ENCODE measurements at regions not wholly inside any gene's neighbourhood (a gene's known extent, or its start where the extent isn't known, plus 50 kb on each side); places are given as distances from the start of the nearest gene placed in this dataset.

DNA sequence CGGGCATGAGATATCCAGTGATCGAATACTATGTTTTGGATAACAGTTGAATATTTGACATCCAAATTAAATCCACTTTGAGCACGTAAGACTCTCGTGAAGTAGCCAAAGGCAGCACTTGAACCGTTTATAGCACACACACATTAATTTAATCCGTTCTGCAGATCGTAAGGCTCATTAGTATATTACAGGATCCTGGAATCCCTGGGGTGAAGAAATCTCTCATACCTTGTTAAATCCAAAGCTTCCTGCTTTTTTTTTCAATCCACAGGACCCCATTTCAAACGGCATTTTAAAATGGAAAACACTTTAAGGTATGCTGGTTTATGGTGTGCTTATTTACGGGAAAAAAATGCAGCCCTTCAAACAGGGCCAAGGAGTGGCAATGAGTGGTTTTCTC lies 158.4 kb upstream of the ADARB2 start:
- intact Hi-C loops (cut with DNase I) = no loop called here
- Histone ChIP-seq H3K36me3 (no peaks in the 10 kb centered on the region), H3K4me1 (ENCODE audit: insufficient read depth) (no peaks in the 10 kb centered on the region), H3K9me3 (no peaks in the 10 kb centered on the region), H3K27me3 (no peaks in the 10 kb centered on the region), H3K4me3 (no peak overlapping the region), H3K27ac (no peak overlapping the region)
- TF ChIP-seq, protein P1, sequence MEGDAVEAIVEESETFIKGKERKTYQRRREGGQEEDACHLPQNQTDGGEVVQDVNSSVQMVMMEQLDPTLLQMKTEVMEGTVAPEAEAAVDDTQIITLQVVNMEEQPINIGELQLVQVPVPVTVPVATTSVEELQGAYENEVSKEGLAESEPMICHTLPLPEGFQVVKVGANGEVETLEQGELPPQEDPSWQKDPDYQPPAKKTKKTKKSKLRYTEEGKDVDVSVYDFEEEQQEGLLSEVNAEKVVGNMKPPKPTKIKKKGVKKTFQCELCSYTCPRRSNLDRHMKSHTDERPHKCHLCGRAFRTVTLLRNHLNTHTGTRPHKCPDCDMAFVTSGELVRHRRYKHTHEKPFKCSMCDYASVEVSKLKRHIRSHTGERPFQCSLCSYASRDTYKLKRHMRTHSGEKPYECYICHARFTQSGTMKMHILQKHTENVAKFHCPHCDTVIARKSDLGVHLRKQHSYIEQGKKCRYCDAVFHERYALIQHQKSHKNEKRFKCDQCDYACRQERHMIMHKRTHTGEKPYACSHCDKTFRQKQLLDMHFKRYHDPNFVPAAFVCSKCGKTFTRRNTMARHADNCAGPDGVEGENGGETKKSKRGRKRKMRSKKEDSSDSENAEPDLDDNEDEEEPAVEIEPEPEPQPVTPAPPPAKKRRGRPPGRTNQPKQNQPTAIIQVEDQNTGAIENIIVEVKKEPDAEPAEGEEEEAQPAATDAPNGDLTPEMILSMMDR (IDR thresholded peaks at IDR 0.05) = no peak
- WGBS, 3 donors = 71 to 78% (median 78%) methylated on average over 9 of the region's 9 CpGs
- no peak for DNase-seq

- H3K9me3 ChIP-seq = no peaks in the 10 kb centered on the region
- no peak for TF ChIP-seq POLR2A (IDR thresholded peaks at IDR 0.05)
- TF ChIP-seq, protein P1 (IDR thresholded peaks at IDR 0.05) = no peak
- TF ChIP-seq EP300 (IDR thresholded peaks at IDR 0.05) = no peak
- WGBS, 3 donors = 93 to 96% (median 93%) methylated on average over 4 of the region's 4 CpGs
- intact Hi-C loops (cut with DNase I) = no loop called here
- no peak overlapping the region for H3K27ac ChIP-seq
- no peaks in the 10 kb centered on the region for H3K27me3 ChIP-seq
- no peak overlapping the region for H3K4me3 ChIP-seq
- H3K4me1 ChIP-seq (ENCODE audit: insufficient read depth) = no peaks in the 10 kb centered on the region
- H3K36me3 ChIP-seq = no peaks in the 10 kb centered on the region
- DNase-seq = no peak
Observed at GRCh38 chr10:1894912-1895311, 157.6 kb upstream of the ADARB2 start.

GRCh38 chr10:1893941-1894340 lies 156.6 kb upstream of the ADARB2 start:
- intact Hi-C loops (cut with DNase I) = no loop called here
- no peaks in the 10 kb centered on the region for H3K36me3 ChIP-seq
- no peak overlapping the region for H3K4me3 ChIP-seq
- TF ChIP-seq, protein P1 (IDR thresholded peaks at IDR 0.05) = no peak
- no peak for TF ChIP-seq POLR2A (IDR thresholded peaks at IDR 0.05)
- no peak for TF ChIP-seq EP300 (IDR thresholded peaks at IDR 0.05)
- DNase-seq = no peak
- H3K27ac ChIP-seq = no peak overlapping the region
- H3K9me3 ChIP-seq = no peaks in the 10 kb centered on the region
- WGBS, 3 donors = 64 to 71% (median 67%) methylated on average over 9 of the region's 9 CpGs
- no peaks in the 10 kb centered on the region for H3K4me1 ChIP-seq (ENCODE audit: insufficient read depth)
- no peaks in the 10 kb centered on the region for H3K27me3 ChIP-seq

DNA sequence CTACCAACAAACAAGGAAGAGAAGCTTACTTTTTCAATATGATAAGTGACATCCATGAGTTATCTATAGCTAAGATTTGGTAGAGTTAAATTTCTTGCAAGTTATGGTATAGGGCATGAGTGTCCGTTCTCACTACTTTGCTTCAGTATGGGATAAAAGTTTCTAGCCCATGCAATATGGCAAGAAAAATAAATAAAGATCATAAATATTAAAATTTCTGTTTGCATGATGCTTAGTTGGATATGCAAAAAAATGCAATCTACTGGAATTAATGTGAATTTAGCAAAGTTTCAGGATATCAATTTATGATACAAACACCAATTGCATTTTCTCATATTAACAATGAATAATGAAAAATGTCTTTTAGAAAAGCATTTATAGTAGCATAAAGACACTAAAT lies 148.7 kb upstream of the ADARB2 start:
- Histone ChIP-seq H3K4me3 (no peak overlapping the region), H3K27ac (no peak overlapping the region), H3K9me3 (no peaks in the 10 kb centered on the region), H3K36me3 (no peaks in the 10 kb centered on the region), H3K27me3 (no peaks in the 10 kb centered on the region), H3K4me1 (ENCODE audit: insufficient read depth) (no peaks in the 10 kb centered on the region)
- TF ChIP-seq, protein P1 (IDR thresholded peaks at IDR 0.05) = no peak
- TF ChIP-seq EP300 (IDR thresholded peaks at IDR 0.05) (no peak), POLR2A (IDR thresholded peaks at IDR 0.05) (no peak)
- intact Hi-C loops (cut with DNase I) = no loop called here
- DNase-seq = no peak
- 65 to 92% (median 74%) methylated on average over 1 of the region's 1 CpG for WGBS, 3 donors

GRCh38 chr10:1882728-1883127 lies 145.4 kb upstream of the ADARB2 start:
- no peak overlapping the region for H3K27ac ChIP-seq
- 79 to 87% (median 83%) methylated on average over 4 of the region's 4 CpGs for WGBS, 3 donors
- TF ChIP-seq EP300 (IDR thresholded peaks at IDR 0.05) (no peak), POLR2A (IDR thresholded peaks at IDR 0.05) (no peak)
- TF ChIP-seq, protein P1 (IDR thresholded peaks at IDR 0.05) = no peak
- intact Hi-C loops (cut with DNase I) = no loop called here
- no peak for DNase-seq
- no peaks in the 10 kb centered on the region for H3K36me3 ChIP-seq
- H3K9me3 ChIP-seq = no peaks in the 10 kb centered on the region
- no peaks in the 10 kb centered on the region for H3K4me1 ChIP-seq (ENCODE audit: insufficient read depth)
- no peaks in the 10 kb centered on the region for H3K27me3 ChIP-seq
- H3K4me3 ChIP-seq = no peak overlapping the region
